HL-60 (cell line): ENCODE measurements at regions not wholly inside any gene's neighbourhood (a gene's known extent, or its start where the extent isn't known, plus 50 kb on each side); places are given as distances from the start of the nearest gene placed in this dataset.
"Not testable (repeated sequence)": the region's sequence is repeated elsewhere in the genome, so short reads cannot be mapped to it uniquely, and the experiment has no call there.

ENCODE experiments used
- POLR2AphosphoS5 ChIP-seq: IDR thresholded peaks from 2 replicates; pipeline ENCODE4 v1.6.1; 2012; ENCODE audit warnings: low read depth
- REST ChIP-seq: IDR thresholded peaks from 2 replicates; pipeline ENCODE4 v1.6.1; 2012; ENCODE audit warnings: low read depth; ENCODE audit not compliant: insufficient replicate concordance
- TF ChIP-seq, protein P1 (sequence below): IDR thresholded peaks from one replicate; pipeline ENCODE4 v1.5.1; 2011; ENCODE audit warnings: low read length, control low read depth, inconsistent platforms; ENCODE audit not compliant: insufficient read depth

DNA sequence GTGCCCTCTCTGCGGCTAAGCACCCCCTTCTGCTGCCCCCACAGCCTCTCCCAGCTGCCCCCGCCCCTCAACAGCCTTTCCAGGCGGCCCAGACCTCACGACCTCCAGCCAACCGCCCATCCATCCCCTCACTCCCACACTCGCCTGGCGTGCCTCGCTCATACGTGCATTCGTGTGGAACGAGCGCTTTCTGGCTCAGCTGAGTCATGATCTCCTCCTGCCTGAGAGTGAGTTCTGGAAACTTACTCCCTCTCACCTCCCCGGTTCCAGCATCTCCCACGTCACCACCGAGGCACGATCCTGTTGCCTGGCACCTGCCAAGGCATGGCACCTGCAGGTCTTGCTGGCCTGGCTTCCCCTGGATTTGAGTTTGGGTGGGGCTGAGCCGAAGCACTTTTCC is 5506.2 kb upstream of the TPTE start:
- TF ChIP-seq, protein P1, sequence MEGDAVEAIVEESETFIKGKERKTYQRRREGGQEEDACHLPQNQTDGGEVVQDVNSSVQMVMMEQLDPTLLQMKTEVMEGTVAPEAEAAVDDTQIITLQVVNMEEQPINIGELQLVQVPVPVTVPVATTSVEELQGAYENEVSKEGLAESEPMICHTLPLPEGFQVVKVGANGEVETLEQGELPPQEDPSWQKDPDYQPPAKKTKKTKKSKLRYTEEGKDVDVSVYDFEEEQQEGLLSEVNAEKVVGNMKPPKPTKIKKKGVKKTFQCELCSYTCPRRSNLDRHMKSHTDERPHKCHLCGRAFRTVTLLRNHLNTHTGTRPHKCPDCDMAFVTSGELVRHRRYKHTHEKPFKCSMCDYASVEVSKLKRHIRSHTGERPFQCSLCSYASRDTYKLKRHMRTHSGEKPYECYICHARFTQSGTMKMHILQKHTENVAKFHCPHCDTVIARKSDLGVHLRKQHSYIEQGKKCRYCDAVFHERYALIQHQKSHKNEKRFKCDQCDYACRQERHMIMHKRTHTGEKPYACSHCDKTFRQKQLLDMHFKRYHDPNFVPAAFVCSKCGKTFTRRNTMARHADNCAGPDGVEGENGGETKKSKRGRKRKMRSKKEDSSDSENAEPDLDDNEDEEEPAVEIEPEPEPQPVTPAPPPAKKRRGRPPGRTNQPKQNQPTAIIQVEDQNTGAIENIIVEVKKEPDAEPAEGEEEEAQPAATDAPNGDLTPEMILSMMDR = not testable (repeated sequence)
- TF ChIP-seq POLR2AphosphoS5, REST: not testable (repeated sequence)
